KMS-11 (cell line): ENCODE measurements at regions not wholly inside any gene's neighbourhood (a gene's known extent, or its start where the extent isn't known, plus 50 kb on each side); places are given as distances from the start of the nearest gene placed in this dataset.

Source experiments
- H2AFZ ChIP-seq: fragments of 200-600 bp; sonication (generic); 2 replicates; pipeline ENCODE4 v1.6.1; 2016; ENCODE audit warnings: antibody characterized with exemption, mixed run types, low read depth
- H3K27ac ChIP-seq: fragments of 200-600 bp; sonication (generic); 2 replicates; pipeline ENCODE4 v1.6.1; 2016; ENCODE audit warnings: mild to moderate bottlenecking, mixed run types
- H3K27me3 ChIP-seq: fragments of 200-600 bp; sonication (generic); 2 replicates; pipeline ENCODE4 v1.6.1; 2017; ENCODE audit warnings: mild to moderate bottlenecking, low read depth, mixed run types, moderate library complexity; ENCODE audit not compliant: insufficient read depth
- H3K36me3 ChIP-seq: fragments of 200-600 bp; sonication (generic); 2 replicates; pipeline ENCODE4 v1.6.1; 2017; ENCODE audit warnings: mild to moderate bottlenecking, mixed run types; ENCODE audit not compliant: insufficient read depth
- H3K4me1 ChIP-seq: fragments of 200-600 bp; sonication (generic); 2 replicates; pipeline ENCODE4 v1.6.1; 2016; ENCODE audit warnings: mild to moderate bottlenecking, low read depth, mixed run types; ENCODE audit not compliant: poor library complexity, severe bottlenecking
- H3K4me2 ChIP-seq: fragments of 200-600 bp; sonication (generic); 2 replicates; pipeline ENCODE4 v1.7.0; 2016; ENCODE audit warnings: mild to moderate bottlenecking, mixed run types
- H3K4me3 ChIP-seq: fragments of 200-600 bp; sonication (generic); IDR thresholded peaks from 2 replicates; pipeline ENCODE4 v1.6.1; 2017; ENCODE audit warnings: low read depth, low read length, mixed read lengths; ENCODE audit not compliant: insufficient read depth
- H3K79me2 ChIP-seq: fragments of 200-600 bp; sonication (generic); 2 replicates; pipeline ENCODE4 v1.6.1; 2016; ENCODE audit warnings: low read depth, mixed run types; ENCODE audit not compliant: insufficient read depth
- H3K9ac ChIP-seq: fragments of 200-600 bp; sonication (generic); 2 replicates; pipeline ENCODE4 v1.6.1; 2016; ENCODE audit warnings: mild to moderate bottlenecking, mixed run types
- H4K20me1 ChIP-seq: fragments of 200-600 bp; sonication (generic); 2 replicates; pipeline ENCODE4 v1.6.1; 2016; ENCODE audit warnings: mild to moderate bottlenecking, mixed run types; ENCODE audit not compliant: insufficient read depth
- TF ChIP-seq, protein P1 (sequence below): fragments of 200-600 bp; sonication (generic); conservative IDR thresholded peaks from 2 replicates; pipeline ENCODE4 v1.6.1; 2017; ENCODE audit warnings: low read depth, mild to moderate bottlenecking, antibody characterized with exemption, low read length, moderate library complexity, mixed read lengths

DNA sequence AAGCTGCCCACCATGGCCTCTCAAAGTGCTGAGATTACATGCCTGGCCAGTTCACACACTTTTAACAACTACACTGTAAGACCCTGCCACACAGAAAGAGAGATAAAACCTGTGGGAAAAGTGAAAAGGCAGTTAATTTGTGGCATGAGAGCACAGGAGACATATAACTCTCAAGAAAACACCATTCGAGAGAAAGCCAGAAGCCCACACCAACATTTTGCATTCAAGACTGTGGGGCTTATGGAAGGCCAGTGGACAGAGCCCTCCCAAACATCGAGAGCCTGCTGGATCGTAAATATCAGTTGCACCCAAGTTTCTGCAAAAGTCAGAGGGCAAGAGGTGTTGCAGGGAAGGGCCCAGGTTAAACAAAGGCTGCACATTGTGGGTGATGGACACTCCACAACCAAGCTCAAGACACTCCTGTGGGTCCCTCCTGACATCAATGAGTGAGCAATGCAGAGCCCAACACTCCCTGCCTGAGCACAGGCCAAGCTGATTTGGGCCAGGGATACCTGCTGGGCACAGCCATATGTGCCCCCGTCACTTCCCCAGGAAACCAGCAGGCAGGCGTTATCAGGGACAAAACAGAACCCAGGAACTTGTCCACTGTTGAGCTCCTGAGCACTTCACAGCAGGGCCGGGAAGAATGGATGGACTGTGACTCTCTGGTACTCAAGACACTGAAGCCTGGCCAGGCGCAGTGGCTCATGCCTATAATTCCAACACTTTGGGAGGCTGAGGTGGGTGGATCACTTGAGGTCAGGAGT is 114.4 kb downstream of the ZFP36L2 start:
- H3K4me3 ChIP-seq: no peak overlapping the region
- TF ChIP-seq, protein P1, sequence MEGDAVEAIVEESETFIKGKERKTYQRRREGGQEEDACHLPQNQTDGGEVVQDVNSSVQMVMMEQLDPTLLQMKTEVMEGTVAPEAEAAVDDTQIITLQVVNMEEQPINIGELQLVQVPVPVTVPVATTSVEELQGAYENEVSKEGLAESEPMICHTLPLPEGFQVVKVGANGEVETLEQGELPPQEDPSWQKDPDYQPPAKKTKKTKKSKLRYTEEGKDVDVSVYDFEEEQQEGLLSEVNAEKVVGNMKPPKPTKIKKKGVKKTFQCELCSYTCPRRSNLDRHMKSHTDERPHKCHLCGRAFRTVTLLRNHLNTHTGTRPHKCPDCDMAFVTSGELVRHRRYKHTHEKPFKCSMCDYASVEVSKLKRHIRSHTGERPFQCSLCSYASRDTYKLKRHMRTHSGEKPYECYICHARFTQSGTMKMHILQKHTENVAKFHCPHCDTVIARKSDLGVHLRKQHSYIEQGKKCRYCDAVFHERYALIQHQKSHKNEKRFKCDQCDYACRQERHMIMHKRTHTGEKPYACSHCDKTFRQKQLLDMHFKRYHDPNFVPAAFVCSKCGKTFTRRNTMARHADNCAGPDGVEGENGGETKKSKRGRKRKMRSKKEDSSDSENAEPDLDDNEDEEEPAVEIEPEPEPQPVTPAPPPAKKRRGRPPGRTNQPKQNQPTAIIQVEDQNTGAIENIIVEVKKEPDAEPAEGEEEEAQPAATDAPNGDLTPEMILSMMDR: no peak
- no peaks in the 10 kb centered on the region for H3K27me3 ChIP-seq
- H3K4me1 ChIP-seq: no peaks in the 10 kb centered on the region
- H3K9ac ChIP-seq: no peak overlapping the region
- no peak overlapping the region for H2AFZ ChIP-seq
- no peak overlapping the region for H3K4me2 ChIP-seq
- no peaks in the 10 kb centered on the region for H3K79me2 ChIP-seq
- no peaks in the 10 kb centered on the region for H3K36me3 ChIP-seq
- no peaks in the 10 kb centered on the region for H4K20me1 ChIP-seq
- H3K27ac ChIP-seq: no peak overlapping the region

DNA sequence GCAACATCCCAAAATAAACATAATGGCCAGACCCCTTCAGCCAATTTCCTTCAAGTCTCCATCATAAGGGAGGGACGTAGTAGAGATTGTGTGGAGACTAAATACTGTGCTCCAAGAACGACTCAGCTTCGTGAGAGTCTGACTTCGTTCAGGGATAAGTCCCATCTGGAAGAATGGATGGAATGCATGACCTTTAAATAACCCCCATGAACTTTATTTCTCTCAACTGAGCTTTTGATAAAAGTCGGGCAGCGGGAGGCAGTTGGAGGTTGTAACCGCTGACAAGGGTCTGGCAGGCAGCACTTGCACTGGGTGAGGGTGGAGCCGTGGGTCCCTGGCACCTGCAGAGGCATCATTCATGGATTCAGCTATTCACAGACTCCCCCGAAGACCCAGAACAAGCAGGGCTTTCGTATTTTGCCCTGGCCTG is 115.9 kb downstream of the ZFP36L2 start:
- H3K27me3 ChIP-seq: no peaks in the 10 kb centered on the region
- H3K4me2 ChIP-seq: no peak overlapping the region
- H4K20me1 ChIP-seq: no peaks in the 10 kb centered on the region
- TF ChIP-seq, protein P1: no peak
- H3K36me3 ChIP-seq: no peaks in the 10 kb centered on the region
- no peak overlapping the region for H3K4me3 ChIP-seq
- H3K79me2 ChIP-seq: no peaks in the 10 kb centered on the region
- H3K27ac ChIP-seq: no peak overlapping the region
- H2AFZ ChIP-seq: no peak overlapping the region
- H3K9ac ChIP-seq: no peak overlapping the region
- no peaks in the 10 kb centered on the region for H3K4me1 ChIP-seq

DNA sequence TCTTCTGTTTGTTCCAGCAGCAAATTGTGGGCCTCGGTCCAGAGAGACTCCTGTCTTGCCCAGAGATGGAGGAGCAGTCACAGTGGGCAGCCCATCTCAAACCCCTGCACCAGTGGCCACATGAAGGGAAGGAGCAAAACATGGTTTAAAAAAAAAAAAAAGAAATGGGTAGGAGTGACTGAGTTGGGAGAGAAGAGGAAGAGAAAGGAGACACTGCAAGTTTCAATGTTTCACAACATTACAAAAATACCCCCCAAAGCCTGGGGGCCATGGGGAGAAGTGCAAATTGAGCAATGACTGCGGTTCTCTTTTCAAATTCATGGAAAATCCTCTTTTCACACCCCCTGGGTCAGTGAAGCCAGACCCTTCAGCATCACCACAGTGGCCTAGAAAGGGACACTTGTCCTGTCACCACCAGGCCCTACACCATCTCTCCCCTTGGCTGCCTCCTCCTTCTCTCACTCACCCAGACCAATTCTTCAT is 117.1 kb downstream of the ZFP36L2 start:
- Histone ChIP-seq H4K20me1 (no peaks in the 10 kb centered on the region), H3K4me3 (no peak overlapping the region), H3K9ac (no peak overlapping the region), H2AFZ (no peak overlapping the region), H3K79me2 (no peaks in the 10 kb centered on the region), H3K4me2 (no peak overlapping the region), H3K36me3 (no peaks in the 10 kb centered on the region), H3K27me3 (no peaks in the 10 kb centered on the region), H3K4me1 (no peaks in the 10 kb centered on the region), H3K27ac (no peak overlapping the region)
- TF ChIP-seq, protein P1: no peak

DNA sequence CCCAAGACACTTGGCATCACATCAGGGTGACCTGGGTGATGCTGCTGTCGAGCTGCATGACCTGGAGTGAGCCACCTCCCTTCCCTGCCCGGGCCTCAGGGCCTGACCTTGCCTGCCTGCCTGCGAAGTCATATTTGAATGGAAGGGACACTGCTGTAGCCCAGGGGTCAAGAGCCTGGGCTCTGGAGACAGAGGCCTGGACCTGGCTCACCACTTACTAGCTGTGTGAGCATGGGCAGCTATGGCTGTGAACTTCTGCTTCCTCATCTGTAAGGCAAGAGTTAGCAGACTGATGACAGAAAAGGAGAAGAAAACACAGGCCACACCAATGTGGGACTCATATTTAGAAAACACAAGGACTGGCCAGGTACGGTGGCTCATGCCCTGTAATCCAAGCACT is 118.7 kb downstream of the ZFP36L2 start:
- H3K9ac ChIP-seq: no peak overlapping the region

More for the DNA sequence above, 118.7 kb downstream of the ZFP36L2 start:
- no peaks in the 10 kb centered on the region for H3K36me3 ChIP-seq
- no peaks in the 10 kb centered on the region for H4K20me1 ChIP-seq
- H3K79me2 ChIP-seq: no peaks in the 10 kb centered on the region
- H3K27me3 ChIP-seq: no peaks in the 10 kb centered on the region
- no peaks in the 10 kb centered on the region for H3K4me1 ChIP-seq
- H2AFZ ChIP-seq: no peak overlapping the region
- TF ChIP-seq, protein P1: no peak
- no peak overlapping the region for H3K27ac ChIP-seq
- no peak overlapping the region for H3K4me3 ChIP-seq
- no peak overlapping the region for H3K4me2 ChIP-seq
